ENCODE measurements at regions not wholly inside any gene's neighbourhood (a gene's known extent, or its start where the extent isn't known, plus 50 kb on each side); places are given as distances from the start of the nearest gene placed in this dataset.
"Not testable (repeated sequence)": the region's sequence is repeated elsewhere in the genome, so short reads cannot be mapped to it uniquely, and the experiment has no call there.

DNA sequence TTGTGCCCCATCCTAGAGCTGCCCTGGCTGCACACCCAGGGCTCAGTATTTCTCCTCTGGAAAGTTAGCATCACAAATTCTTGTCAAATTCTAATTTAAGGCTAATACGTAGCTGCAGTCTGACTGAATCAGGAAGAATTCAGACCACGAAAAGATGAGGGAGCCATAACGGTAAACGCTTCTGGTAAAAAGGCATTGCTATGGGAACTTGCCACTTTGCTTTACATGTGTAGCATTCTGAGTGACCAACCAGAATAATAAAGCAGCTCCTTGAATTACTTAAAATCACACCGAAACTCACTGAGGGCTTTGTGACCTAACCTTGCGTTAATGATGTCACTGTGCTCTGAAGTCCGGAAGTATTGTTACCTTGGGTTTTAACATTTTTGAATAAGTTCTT, 286.6 kb upstream of the TMTC4 start:
- Histone ChIP-seq H3K4me1 (ENCODE audit: control insufficient read depth, low read depth, low read length) (no peaks in the 10 kb centered on the region), H4K8ac (ENCODE audit: low read depth, low read length) (no peak overlapping the region), H4K5ac (ENCODE audit: low read length) (no peak overlapping the region), H3K9ac (ENCODE audit: low read length) (no peak overlapping the region), H3K18ac (ENCODE audit: low read length) (no peak overlapping the region), H3K27me3 (ENCODE audit: insufficient read depth, low read length, poor library complexity) (no peaks in the 10 kb centered on the region), H3K4ac (ENCODE audit: low read depth, low read length) (no peak overlapping the region), H3K27ac (ENCODE audit: low read depth, low read length) (no peak overlapping the region), H3K56ac (ENCODE audit: low read length) (no peak overlapping the region), H3K79me2 (ENCODE audit: control insufficient read depth, insufficient read depth, low read length) (no peaks in the 10 kb centered on the region), H3K79me1 (ENCODE audit: low read length) (no peaks in the 10 kb centered on the region), H3K36me3 (ENCODE audit: control insufficient read depth, insufficient read depth, low read length) (no peaks in the 10 kb centered on the region), H2BK120ac (ENCODE audit: low read depth, low read length) (no peak overlapping the region), H2BK15ac (replicated peaks; ENCODE audit: low read depth) (no peak overlapping the region), H2AK5ac (ENCODE audit: low read length) (no peak overlapping the region), H2BK5ac (ENCODE audit: low read length) (no peak overlapping the region), H3K4me3 (ENCODE audit: low read length) (no peak overlapping the region), H3K23ac (ENCODE audit: low read length) (no peak overlapping the region), H3K4me2 (ENCODE audit: low read length) (no peak overlapping the region)
- WGBS (ENCODE audit: extremely low coverage, insufficient coverage, low lambda C conversion rate) = no CpG with 5 or more reads among the region's 7 CpGs
- DNase-seq = no peak

DNA sequence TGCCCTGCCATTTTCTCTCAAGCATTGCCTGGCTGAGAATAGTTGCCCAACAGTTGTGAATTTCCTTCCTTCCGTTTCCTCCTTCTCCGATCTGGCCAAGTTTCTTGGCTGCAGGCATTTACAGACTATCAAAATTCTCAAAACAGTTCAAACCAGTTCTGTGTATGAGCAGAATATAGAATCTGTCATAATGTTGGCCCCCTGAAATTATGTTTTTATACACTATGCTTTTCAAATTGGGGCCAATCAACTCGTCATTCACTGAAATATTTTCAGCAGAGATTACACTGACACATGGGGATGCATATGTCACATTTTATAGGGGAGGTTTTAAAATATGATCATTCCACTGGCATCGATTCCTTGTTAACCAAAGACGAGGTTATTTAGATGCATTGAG, 284.2 kb upstream of the TMTC4 start:
- no CpG with 5 or more reads among the region's 5 CpGs for WGBS (ENCODE audit: extremely low coverage, insufficient coverage, low lambda C conversion rate)
- H3K9ac ChIP-seq (ENCODE audit: low read length) = no peak overlapping the region
- H2BK120ac ChIP-seq (ENCODE audit: low read depth, low read length) = no peak overlapping the region
- H3K79me2 ChIP-seq (ENCODE audit: control insufficient read depth, insufficient read depth, low read length) = no peaks in the 10 kb centered on the region
- H3K23ac ChIP-seq (ENCODE audit: low read length) = no peak overlapping the region
- no peak overlapping the region for H3K56ac ChIP-seq (ENCODE audit: low read length)
- H4K8ac ChIP-seq (ENCODE audit: low read depth, low read length) = no peak overlapping the region
- no peak overlapping the region for H3K27ac ChIP-seq (ENCODE audit: low read depth, low read length)
- H3K79me1 ChIP-seq (ENCODE audit: low read length) = no peaks in the 10 kb centered on the region
- H2BK5ac ChIP-seq (ENCODE audit: low read length) = no peak overlapping the region
- H2AK5ac ChIP-seq (ENCODE audit: low read length) = no peak overlapping the region
- no peak overlapping the region for H4K5ac ChIP-seq (ENCODE audit: low read length)
- H3K4ac ChIP-seq (ENCODE audit: low read depth, low read length) = no peak overlapping the region
- H3K36me3 ChIP-seq (ENCODE audit: control insufficient read depth, insufficient read depth, low read length) = no peaks in the 10 kb centered on the region
- no peak overlapping the region for H2BK15ac ChIP-seq (replicated peaks; ENCODE audit: low read depth)
- H3K4me3 ChIP-seq (ENCODE audit: low read length) = no peak overlapping the region
- DNase-seq = no peak
- no peaks in the 10 kb centered on the region for H3K27me3 ChIP-seq (ENCODE audit: insufficient read depth, low read length, poor library complexity)
- H3K4me2 ChIP-seq (ENCODE audit: low read length) = no peak overlapping the region
- no peak overlapping the region for H3K18ac ChIP-seq (ENCODE audit: low read length)
- no peaks in the 10 kb centered on the region for H3K4me1 ChIP-seq (ENCODE audit: control insufficient read depth, low read depth, low read length)

DNA sequence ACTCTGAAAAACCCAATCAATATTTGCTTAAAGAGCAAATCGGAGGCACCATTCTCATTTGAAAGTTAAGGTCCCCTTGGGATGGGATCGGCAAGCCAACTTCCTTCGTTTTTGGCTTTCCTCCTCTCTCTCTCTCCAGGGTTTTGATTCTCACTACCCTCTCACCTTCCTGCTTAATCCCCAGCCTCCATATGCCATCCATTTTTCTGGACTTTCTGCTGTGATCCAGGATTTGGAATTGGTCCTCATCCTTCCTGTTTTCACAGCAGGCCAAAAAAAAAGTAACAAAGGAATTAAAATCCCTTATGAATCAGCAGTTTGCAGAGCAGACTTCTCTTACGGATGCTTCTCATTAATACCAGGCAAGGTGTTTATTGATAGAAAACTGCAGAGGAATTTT, 283.1 kb upstream of the TMTC4 start:
- Histone ChIP-seq H3K4me1 (ENCODE audit: control insufficient read depth, low read depth, low read length) (no peaks in the 10 kb centered on the region), H3K4me3 (ENCODE audit: low read length) (no peak overlapping the region), H3K27me3 (ENCODE audit: insufficient read depth, low read length, poor library complexity) (no peaks in the 10 kb centered on the region), H3K18ac (ENCODE audit: low read length) (no peak overlapping the region), H3K79me1 (ENCODE audit: low read length) (no peaks in the 10 kb centered on the region), H2AK5ac (ENCODE audit: low read length) (no peak overlapping the region), H4K5ac (ENCODE audit: low read length) (no peak overlapping the region), H3K36me3 (ENCODE audit: control insufficient read depth, insufficient read depth, low read length) (no peaks in the 10 kb centered on the region), H3K27ac (ENCODE audit: low read depth, low read length) (no peak overlapping the region), H4K8ac (ENCODE audit: low read depth, low read length) (no peak overlapping the region), H3K9ac (ENCODE audit: low read length) (no peak overlapping the region), H2BK120ac (ENCODE audit: low read depth, low read length) (no peak overlapping the region), H3K4me2 (ENCODE audit: low read length) (no peak overlapping the region), H3K4ac (ENCODE audit: low read depth, low read length) (no peak overlapping the region), H2BK15ac (replicated peaks; ENCODE audit: low read depth) (no peak overlapping the region), H3K23ac (ENCODE audit: low read length) (no peak overlapping the region), H3K56ac (ENCODE audit: low read length) (no peak overlapping the region), H3K79me2 (ENCODE audit: control insufficient read depth, insufficient read depth, low read length) (no peaks in the 10 kb centered on the region), H2BK5ac (ENCODE audit: low read length) (no peak overlapping the region)
- no peak for DNase-seq
- no CpG with 5 or more reads among the region's 4 CpGs for WGBS (ENCODE audit: extremely low coverage, insufficient coverage, low lambda C conversion rate)

DNA sequence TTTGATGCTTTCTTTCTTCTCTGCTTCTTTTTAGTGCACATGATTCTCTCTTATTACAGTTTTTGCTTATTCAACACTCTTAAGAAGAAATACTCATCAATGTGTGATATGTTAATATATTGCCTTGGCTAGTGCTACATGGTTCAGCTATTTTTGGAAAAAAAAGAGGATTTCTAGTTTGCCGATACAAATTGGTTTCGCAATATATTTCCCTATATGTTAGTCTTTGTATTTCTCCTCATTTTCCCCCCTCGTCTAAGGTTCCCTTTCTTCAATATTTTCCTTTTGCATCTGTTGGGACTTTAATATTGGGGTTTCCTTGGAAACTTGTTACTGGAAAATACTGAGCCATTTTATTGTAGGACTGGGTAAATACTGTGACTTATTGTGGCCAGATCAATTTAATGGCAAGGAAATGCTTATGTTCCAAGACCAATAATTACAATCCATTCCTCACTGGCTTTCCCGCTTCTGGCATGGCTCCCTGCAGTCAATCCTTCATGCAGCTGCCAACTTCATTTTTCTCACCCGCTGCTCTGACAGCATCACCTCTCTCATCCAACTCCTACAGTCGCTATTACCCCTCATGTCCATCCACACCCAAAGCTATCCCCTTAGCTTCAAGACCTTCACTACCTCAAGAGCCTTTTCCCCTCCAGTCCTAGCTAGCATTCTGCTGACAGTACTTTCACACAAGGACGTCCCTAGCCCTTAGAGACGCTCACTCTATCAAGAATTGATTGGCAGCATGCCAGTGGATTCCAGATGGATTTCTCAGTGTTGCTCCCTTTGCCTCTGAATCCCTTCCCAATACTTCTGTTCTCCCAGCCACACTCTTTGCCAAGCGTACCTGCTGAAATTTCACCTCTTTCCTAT, 280.1 kb upstream of the TMTC4 start:
- Histone ChIP-seq H2BK120ac (ENCODE audit: low read depth, low read length) (no peak overlapping the region), H3K79me2 (ENCODE audit: control insufficient read depth, insufficient read depth, low read length) (no peaks in the 10 kb centered on the region), H4K8ac (ENCODE audit: low read depth, low read length) (no peak overlapping the region), H3K27ac (ENCODE audit: low read depth, low read length) (no peak overlapping the region), H3K4me1 (ENCODE audit: control insufficient read depth, low read depth, low read length) (no peaks in the 10 kb centered on the region), H3K79me1 (ENCODE audit: low read length) (no peaks in the 10 kb centered on the region), H3K4me3 (ENCODE audit: low read length) (no peak overlapping the region), H3K9ac (ENCODE audit: low read length) (no peak overlapping the region), H3K56ac (ENCODE audit: low read length) (no peak overlapping the region), H3K18ac (ENCODE audit: low read length) (no peak overlapping the region), H2BK15ac (replicated peaks; ENCODE audit: low read depth) (no peak overlapping the region), H3K4me2 (ENCODE audit: low read length) (no peak overlapping the region), H4K5ac (ENCODE audit: low read length) (no peak overlapping the region), H2BK5ac (ENCODE audit: low read length) (no peak overlapping the region), H3K36me3 (ENCODE audit: control insufficient read depth, insufficient read depth, low read length) (no peaks in the 10 kb centered on the region), H3K27me3 (ENCODE audit: insufficient read depth, low read length, poor library complexity) (no peaks in the 10 kb centered on the region), H3K4ac (ENCODE audit: low read depth, low read length) (no peak overlapping the region), H3K23ac (ENCODE audit: low read length) (no peak overlapping the region), H2AK5ac (ENCODE audit: low read length) (no peak overlapping the region)
- no peak for DNase-seq
- WGBS (ENCODE audit: extremely low coverage, insufficient coverage, low lambda C conversion rate) = no CpG with 5 or more reads among the region's 9 CpGs

DNA sequence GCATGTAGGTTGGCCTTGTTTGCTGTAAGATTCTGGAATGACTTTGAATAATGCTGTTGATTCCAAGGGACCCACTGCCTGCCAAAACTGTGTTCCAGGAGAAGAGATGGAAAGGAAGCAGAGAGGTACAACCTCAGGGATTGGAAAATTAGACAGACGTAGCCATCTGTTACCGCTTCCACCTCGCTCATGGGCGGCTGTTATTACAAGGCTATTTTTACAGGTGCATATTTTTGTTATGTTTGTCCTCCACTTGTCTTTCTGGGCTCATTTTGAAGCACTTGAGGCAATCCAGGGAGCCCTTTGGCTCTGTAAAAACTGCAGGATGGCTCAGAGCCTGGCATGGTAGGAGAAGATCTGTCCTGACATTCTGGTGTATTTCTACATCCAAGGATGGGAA, 276.4 kb upstream of the TMTC4 start:
- Histone ChIP-seq H2BK5ac (ENCODE audit: low read length) (no peak overlapping the region), H3K79me1 (ENCODE audit: low read length) (no peaks in the 10 kb centered on the region), H3K56ac (ENCODE audit: low read length) (no peak overlapping the region), H2BK120ac (ENCODE audit: low read depth, low read length) (no peak overlapping the region), H3K4me1 (ENCODE audit: control insufficient read depth, low read depth, low read length) (no peaks in the 10 kb centered on the region), H3K27me3 (ENCODE audit: insufficient read depth, low read length, poor library complexity) (no peaks in the 10 kb centered on the region), H3K9ac (ENCODE audit: low read length) (no peak overlapping the region), H2BK15ac (replicated peaks; ENCODE audit: low read depth) (no peak overlapping the region), H3K18ac (ENCODE audit: low read length) (no peak overlapping the region), H3K36me3 (ENCODE audit: control insufficient read depth, insufficient read depth, low read length) (no peaks in the 10 kb centered on the region), H4K8ac (ENCODE audit: low read depth, low read length) (no peak overlapping the region), H4K5ac (ENCODE audit: low read length) (no peak overlapping the region), H3K4me3 (ENCODE audit: low read length) (no peak overlapping the region), H3K23ac (ENCODE audit: low read length) (no peak overlapping the region), H3K79me2 (ENCODE audit: control insufficient read depth, insufficient read depth, low read length) (no peaks in the 10 kb centered on the region), H3K4me2 (ENCODE audit: low read length) (no peak overlapping the region), H2AK5ac (ENCODE audit: low read length) (no peak overlapping the region), H3K27ac (ENCODE audit: low read depth, low read length) (no peak overlapping the region), H3K4ac (ENCODE audit: low read depth, low read length) (no peak overlapping the region)
- DNase-seq = no peak
- WGBS (ENCODE audit: extremely low coverage, insufficient coverage, low lambda C conversion rate) = no CpG with 5 or more reads among the region's 4 CpGs

DNA sequence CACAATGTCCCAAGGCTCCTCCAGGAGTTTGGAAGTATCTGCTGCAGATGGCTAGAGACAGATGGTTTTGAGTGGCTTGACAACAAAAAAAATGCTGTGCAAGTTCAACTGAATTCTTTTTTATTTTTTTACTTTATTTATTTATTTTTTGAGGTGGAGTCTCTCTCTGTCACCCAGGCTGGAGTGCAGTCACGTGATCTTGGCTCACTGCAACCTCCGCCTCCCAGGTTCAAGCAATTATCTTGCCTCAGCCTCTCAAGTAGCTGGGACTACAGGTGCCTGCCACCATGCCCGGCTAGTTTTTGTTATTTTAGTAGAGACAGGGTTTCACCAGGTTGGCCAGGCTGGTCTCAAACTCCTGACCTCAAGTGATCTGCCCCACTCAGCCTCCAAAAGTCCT, 274.3 kb upstream of the TMTC4 start:
- not testable (repeated sequence) for H3K27ac ChIP-seq (ENCODE audit: low read depth, low read length); H3K18ac ChIP-seq (ENCODE audit: low read length); H3K79me1 ChIP-seq (ENCODE audit: low read length); H3K4me1 ChIP-seq (ENCODE audit: control insufficient read depth, low read depth, low read length); H2BK5ac ChIP-seq (ENCODE audit: low read length); H3K4me3 ChIP-seq (ENCODE audit: low read length); DNase-seq; H2AK5ac ChIP-seq (ENCODE audit: low read length); H3K56ac ChIP-seq (ENCODE audit: low read length); H3K79me2 ChIP-seq (ENCODE audit: control insufficient read depth, insufficient read depth, low read length); H4K5ac ChIP-seq (ENCODE audit: low read length); H4K8ac ChIP-seq (ENCODE audit: low read depth, low read length); H3K9ac ChIP-seq (ENCODE audit: low read length); H3K4me2 ChIP-seq (ENCODE audit: low read length); H3K23ac ChIP-seq (ENCODE audit: low read length); H3K27me3 ChIP-seq (ENCODE audit: insufficient read depth, low read length, poor library complexity); H2BK15ac ChIP-seq (replicated peaks; ENCODE audit: low read depth); H2BK120ac ChIP-seq (ENCODE audit: low read depth, low read length); H3K4ac ChIP-seq (ENCODE audit: low read depth, low read length); H3K36me3 ChIP-seq (ENCODE audit: control insufficient read depth, insufficient read depth, low read length)
- no CpG with 5 or more reads among the region's 3 CpGs for WGBS (ENCODE audit: extremely low coverage, insufficient coverage, low lambda C conversion rate)

Data from mesendoderm (in vitro differentiated cells).